SJSA1 (cell line): ENCODE measurements at regions not wholly inside any gene's neighbourhood (a gene's known extent, or its start where the extent isn't known, plus 50 kb on each side); places are given as distances from the start of the nearest gene placed in this dataset.
"Not testable (repeated sequence)": the region's sequence is repeated elsewhere in the genome, so short reads cannot be mapped to it uniquely, and the experiment has no call there.

Source experiments
- DNase-seq, 2 experiments: peaks; one replicate each; pipeline ENCODE4 v3.0.0-alpha.2; 2015 to 2020; ENCODE audit warnings: low spot score in 2 of 2, low read depth in 1 of 2
- H3K27ac ChIP-seq: fragments of 250-450 bp; sonication (Bioruptor Pico); 2 replicates; pipeline ENCODE4 v1.5.1; 2020; ENCODE audit warnings: mild to moderate bottlenecking, moderate library complexity
- H3K27me3 ChIP-seq: fragments of 250-450 bp; sonication (Bioruptor Pico); replicated peaks from 2 replicates; pipeline ENCODE4 v1.5.1; 2020; ENCODE audit warnings: mild to moderate bottlenecking, moderate library complexity
- H3K36me3 ChIP-seq: fragments of 250-450 bp; sonication (Bioruptor Pico); 2 replicates; pipeline ENCODE4 v1.5.1; 2020; ENCODE audit warnings: mild to moderate bottlenecking
- H3K4me1 ChIP-seq: fragments of 250-450 bp; sonication (Bioruptor Pico); replicated peaks from 2 replicates; pipeline ENCODE4 v1.6.1; 2021; ENCODE audit warnings: mild to moderate bottlenecking
- H3K4me3 ChIP-seq: fragments of 250-450 bp; sonication (Bioruptor Pico); 2 replicates; pipeline ENCODE4 v1.5.1; 2020; ENCODE audit warnings: mild to moderate bottlenecking
- H3K9me3 ChIP-seq: fragments of 250-450 bp; sonication (Bioruptor Pico); replicated peaks from 2 replicates; pipeline ENCODE4 v1.5.1; 2020; ENCODE audit warnings: mild to moderate bottlenecking

DNA sequence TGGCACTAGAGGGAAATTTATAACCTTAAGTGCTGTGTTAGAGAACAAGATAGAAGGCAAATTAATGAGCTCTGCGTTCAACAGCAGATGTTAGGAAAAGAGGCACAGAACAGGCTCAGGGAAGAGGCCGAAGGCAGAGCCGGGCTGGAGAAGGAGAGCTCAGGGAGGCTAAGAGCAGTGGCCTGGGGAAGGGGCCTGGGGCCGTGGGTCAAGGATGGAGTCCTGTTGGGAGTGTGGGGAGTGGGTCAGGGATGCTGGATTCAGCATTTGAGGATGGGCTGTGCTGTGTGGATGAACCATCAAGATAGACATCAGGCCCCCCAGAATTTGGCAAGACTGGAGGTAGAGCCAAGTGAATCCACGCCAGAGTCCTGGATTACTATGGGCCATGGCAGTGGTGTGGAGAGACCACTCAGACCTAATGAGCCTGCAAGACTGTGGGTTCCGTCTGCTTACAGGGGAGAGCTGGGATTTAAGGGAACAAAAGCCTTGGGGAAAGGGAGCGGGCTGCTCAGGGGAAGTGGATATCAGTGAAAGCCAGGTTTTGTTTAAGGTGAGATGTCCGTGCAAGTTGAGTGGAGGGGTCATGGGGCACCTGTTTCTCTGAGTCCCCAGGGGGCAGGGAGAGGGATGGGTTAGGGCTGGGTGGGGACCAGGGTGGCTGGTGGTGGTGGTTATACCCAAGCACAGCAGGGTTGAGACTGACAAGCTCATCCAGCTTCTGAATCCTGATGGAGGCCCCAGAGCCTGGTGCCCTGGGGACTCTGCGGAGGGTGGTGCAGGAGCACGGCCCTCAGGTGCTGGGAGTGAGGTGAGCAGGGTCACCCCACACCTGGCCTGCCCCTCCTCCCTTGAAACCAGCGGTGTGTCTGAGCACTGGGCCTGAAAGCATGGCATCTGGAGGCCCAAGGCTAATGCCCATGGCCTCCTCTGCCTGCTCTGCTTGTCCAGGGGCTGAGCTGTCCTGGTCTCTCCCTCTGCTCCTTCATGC, 101.7 kb downstream of the BMS1 start:
- H3K36me3 ChIP-seq, result no peaks in the 10 kb centered on the region
- H3K9me3 ChIP-seq, result no peaks in the 10 kb centered on the region
- no peak overlapping the region for H3K27ac ChIP-seq
- DNase-seq, result no peak
- no peaks in the 10 kb centered on the region for H3K27me3 ChIP-seq
- no peak overlapping the region for H3K4me3 ChIP-seq
- no peaks in the 10 kb centered on the region for H3K4me1 ChIP-seq

DNA sequence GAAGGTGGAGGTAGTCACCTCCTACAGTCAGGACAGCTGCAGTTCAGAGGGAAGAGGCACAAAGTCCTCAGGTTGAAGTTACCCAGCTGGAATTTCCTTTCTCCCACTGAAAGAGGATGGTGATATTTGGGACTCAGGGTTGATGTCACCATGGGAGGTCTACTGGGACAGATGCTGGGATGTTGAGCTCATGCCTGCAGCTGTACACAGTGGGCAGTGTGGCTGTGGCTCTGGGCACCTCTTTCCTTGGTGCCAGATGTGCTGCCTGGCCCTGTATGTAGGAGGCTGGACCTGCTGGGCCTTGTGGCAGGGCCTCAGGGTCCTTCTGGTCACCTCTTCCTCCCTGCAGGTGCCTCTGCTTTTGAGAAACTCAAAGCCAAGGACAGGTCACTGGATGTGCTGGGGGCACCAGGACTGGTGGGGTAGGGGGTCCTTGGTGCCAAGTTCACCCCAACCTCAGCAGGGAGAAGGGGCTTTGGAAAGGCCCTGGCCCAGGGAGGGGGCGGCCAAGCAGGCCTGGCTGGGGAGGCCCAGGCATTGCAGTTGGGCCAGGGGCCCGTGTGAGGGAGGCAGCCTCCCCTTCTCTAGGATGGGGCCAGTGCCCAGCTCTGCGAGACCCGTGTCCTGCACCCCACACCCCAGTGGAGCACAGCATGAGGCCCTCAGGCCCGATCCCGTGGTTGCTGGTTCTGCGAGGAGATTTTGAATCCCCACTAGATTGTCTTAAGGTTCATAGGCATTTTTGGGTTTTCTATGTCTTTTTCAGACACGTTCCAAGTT, 103.1 kb downstream of the BMS1 start:
- Histone ChIP-seq H3K36me3 (no peaks in the 10 kb centered on the region), H3K9me3 (no peaks in the 10 kb centered on the region), H3K4me1 (no peaks in the 10 kb centered on the region), H3K27ac (no peak overlapping the region), H3K4me3 (no peak overlapping the region), H3K27me3 (no peaks in the 10 kb centered on the region)
- DNase-seq, result no peak

DNA sequence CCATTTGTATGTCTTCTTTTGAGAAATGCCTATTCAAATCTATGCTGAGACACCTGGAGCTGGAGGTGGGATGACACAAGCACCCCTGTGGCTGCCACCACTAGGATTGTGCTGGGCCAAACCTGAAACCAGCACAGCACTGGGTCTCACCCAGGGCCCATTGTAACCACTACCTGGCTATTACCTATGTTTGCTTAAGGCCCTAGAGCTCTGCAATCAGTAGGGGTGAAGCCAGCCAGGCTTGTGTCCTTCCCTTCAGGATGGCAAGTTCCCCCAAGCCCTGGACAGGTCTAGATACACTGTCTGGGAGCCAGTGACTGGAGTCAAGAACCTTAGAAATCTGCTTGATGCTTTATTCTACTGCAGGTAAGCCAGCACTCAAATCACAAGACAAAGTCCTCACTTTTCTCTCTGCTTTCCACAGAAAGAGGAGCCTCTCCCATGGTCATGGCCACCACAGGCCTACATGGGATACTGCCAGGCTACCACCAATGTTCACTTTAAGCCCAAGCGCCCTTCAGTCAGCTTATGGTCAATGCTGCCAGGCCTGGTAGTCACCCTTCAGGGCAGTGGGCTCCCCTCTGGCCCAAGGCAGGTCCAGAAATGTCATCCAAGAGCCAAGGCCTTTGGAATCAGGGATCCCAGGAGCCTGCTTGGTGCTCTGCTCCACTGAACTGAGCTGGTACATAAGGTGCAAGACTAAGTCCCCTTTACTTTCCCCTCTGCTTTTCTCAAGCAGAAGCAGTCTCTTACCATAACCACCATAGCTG, 105.3 kb downstream of the BMS1 start:
- Histone ChIP-seq H3K4me3 (no peak overlapping the region), H3K9me3 (no peaks in the 10 kb centered on the region), H3K4me1 (no peaks in the 10 kb centered on the region), H3K27me3 (no peaks in the 10 kb centered on the region), H3K27ac (no peak overlapping the region), H3K36me3 (no peaks in the 10 kb centered on the region)
- DNase-seq, result no peak

- no peaks in the 10 kb centered on the region for H3K36me3 ChIP-seq
- H3K4me1 ChIP-seq, result no peaks in the 10 kb centered on the region
- H3K9me3 ChIP-seq, result no peaks in the 10 kb centered on the region
- H3K4me3 ChIP-seq, result no peak overlapping the region
- H3K27ac ChIP-seq, result no peak overlapping the region
- DNase-seq, result no peak
- H3K27me3 ChIP-seq, result no peaks in the 10 kb centered on the region
These were observed 106.0 kb downstream of the BMS1 start for GRCh38 chr10:42888504-42889095.

- Histone ChIP-seq H3K4me3 (no peak overlapping the region), H3K36me3 (no peaks in the 10 kb centered on the region), H3K4me1 (no peaks in the 10 kb centered on the region), H3K9me3 (0 out of 2 replicates have a peak, but pooled peaks cover 2% of the 10 kb centered on the region), H3K27ac (no peak overlapping the region), H3K27me3 (0 out of 2 replicates have a peak, but pooled peaks cover 5% of the 10 kb centered on the region)
- no peak for DNase-seq
These were observed 114.1 kb downstream of the BMS1 start for GRCh38 chr10:42896735-42897134.

GRCh38 chr10:42898037-42898960, 115.7 kb downstream of the BMS1 start:
- H3K4me3 ChIP-seq, result no peak overlapping the region
- no peaks in the 10 kb centered on the region for H3K4me1 ChIP-seq
- H3K27ac ChIP-seq, result no peak overlapping the region
- 0 out of 2 replicates have a peak, but pooled peaks cover 2% of the 10 kb centered on the region for H3K9me3 ChIP-seq
- H3K36me3 ChIP-seq, result no peaks in the 10 kb centered on the region
- DNase-seq, result no peak
- H3K27me3 ChIP-seq, result 0 out of 2 replicates have a peak, but pooled peaks cover 5% of the 10 kb centered on the region

DNA sequence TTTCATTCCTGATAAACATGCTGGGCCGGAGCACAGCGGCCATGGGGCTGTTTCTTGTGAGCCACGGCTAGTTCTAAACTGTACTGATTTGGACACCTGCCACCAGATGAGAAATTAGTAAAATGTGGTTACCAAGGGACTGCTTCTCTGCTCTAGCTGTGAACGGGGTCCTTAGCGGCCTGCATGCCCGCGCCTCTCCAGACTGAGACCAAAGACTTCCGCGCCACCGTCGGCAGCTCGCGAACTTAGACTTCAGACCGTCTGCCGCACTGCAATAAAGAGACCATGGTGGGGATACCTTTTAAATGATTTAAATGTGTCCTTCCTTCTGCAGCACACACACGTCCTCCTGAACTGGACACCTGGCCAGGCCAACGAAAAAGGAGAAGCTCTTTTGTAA, 116.4 kb downstream of the BMS1 start:
- no peaks in the 10 kb centered on the region for H3K36me3 ChIP-seq
- H3K27ac ChIP-seq, result no peak overlapping the region
- no peak overlapping the region for H3K4me3 ChIP-seq
- 0 out of 2 replicates have a peak, but pooled peaks cover 2% of the 10 kb centered on the region for H3K9me3 ChIP-seq
- 0 out of 2 replicates have a peak, but pooled peaks cover 5% of the 10 kb centered on the region for H3K27me3 ChIP-seq
- no peak for DNase-seq
- H3K4me1 ChIP-seq, result no peaks in the 10 kb centered on the region

DNA sequence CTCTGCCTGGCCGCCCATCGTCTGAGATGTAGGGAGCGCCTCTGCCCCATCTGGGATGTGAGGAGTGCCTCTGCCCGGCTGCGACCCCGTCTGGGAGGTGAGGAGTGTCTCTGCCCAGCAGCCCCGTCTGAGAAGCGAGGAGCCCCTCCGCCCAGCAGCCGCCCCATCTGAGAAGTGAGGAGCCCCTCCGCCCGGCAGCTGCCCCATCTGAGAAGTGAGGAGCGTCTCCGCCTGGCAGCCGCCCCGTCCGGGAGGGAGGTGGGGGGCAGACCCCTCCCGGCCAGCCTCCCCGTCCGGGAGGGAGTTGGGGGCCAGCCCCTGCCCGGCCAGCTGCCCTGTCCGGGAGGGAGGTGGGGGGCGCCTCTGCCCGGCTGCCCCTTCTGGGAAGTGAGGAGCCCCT, 117.8 kb downstream of the BMS1 start:
- H3K4me1 ChIP-seq, H3K4me3 ChIP-seq, H3K9me3 ChIP-seq, H3K27me3 ChIP-seq, H3K36me3 ChIP-seq, DNase-seq, H3K27ac ChIP-seq: not testable (repeated sequence)

GRCh38 chr10:42911359-42911758, 128.8 kb downstream of the BMS1 start:
- no peak for DNase-seq
- Histone ChIP-seq H3K27me3 (no peaks in the 10 kb centered on the region), H3K4me1 (no peaks in the 10 kb centered on the region), H3K27ac (no peak overlapping the region), H3K9me3 (no peaks in the 10 kb centered on the region), H3K4me3 (no peak overlapping the region), H3K36me3 (no peaks in the 10 kb centered on the region)

- Histone ChIP-seq H3K9me3 (no peaks in the 10 kb centered on the region), H3K27ac (no peak overlapping the region), H3K4me3 (no peak overlapping the region), H3K4me1 (no peaks in the 10 kb centered on the region), H3K36me3 (no peaks in the 10 kb centered on the region), H3K27me3 (no peaks in the 10 kb centered on the region)
- no peak for DNase-seq
These were observed 134.4 kb downstream of the BMS1 start for GRCh38 chr10:42916974-42917373.

GRCh38 chr10:42917821-42918220, 135.2 kb downstream of the BMS1 start:
- no peak overlapping the region for H3K4me3 ChIP-seq
- no peak for DNase-seq
- no peaks in the 10 kb centered on the region for H3K27me3 ChIP-seq
- no peaks in the 10 kb centered on the region for H3K9me3 ChIP-seq
- no peak overlapping the region for H3K27ac ChIP-seq
- H3K36me3 ChIP-seq, result no peaks in the 10 kb centered on the region
- H3K4me1 ChIP-seq, result no peaks in the 10 kb centered on the region

GRCh38 chr10:42921951-42922350, 139.4 kb downstream of the BMS1 start:
- no peak overlapping the region for H3K4me3 ChIP-seq

More at GRCh38 chr10:42921951-42922350, 139.4 kb downstream of the BMS1 start:
- no peaks in the 10 kb centered on the region for H3K4me1 ChIP-seq
- H3K27ac ChIP-seq, result no peak overlapping the region
- DNase-seq, result no peak
- no peaks in the 10 kb centered on the region for H3K36me3 ChIP-seq
- no peaks in the 10 kb centered on the region for H3K9me3 ChIP-seq
- H3K27me3 ChIP-seq, result no peaks in the 10 kb centered on the region
